GM13977 (cell line): ENCODE measurements at regions not wholly inside any gene's neighbourhood (a gene's known extent, or its start where the extent isn't known, plus 50 kb on each side); places are given as distances from the start of the nearest gene placed in this dataset.

Experiments used
- DNase-seq: peaks from one replicate; pipeline ENCODE4 v3.0.0; 2012; ENCODE audit warnings: low spot score
- CTCF ChIP-seq: IDR thresholded peaks from 2 replicates; pipeline ENCODE4 v1.5.1; 2012; ENCODE audit warnings: mild to moderate bottlenecking, control low read depth; ENCODE audit not compliant: insufficient read depth; ENCODE audit errors: extremely low read depth, missing control alignments
- in situ Hi-C: fragments of 300-500 bp; cut with MboI; formaldehyde crosslinking; loops from one replicate; pipeline ENCODE4 v1.12.0; 2022; ENCODE audit warnings: low sequenced_read_pairs, low pct_unique_long_range_greater_than_20kb, mixed read lengths, inconsistent platforms; ENCODE audit not compliant: unreplicated experiment

DNA sequence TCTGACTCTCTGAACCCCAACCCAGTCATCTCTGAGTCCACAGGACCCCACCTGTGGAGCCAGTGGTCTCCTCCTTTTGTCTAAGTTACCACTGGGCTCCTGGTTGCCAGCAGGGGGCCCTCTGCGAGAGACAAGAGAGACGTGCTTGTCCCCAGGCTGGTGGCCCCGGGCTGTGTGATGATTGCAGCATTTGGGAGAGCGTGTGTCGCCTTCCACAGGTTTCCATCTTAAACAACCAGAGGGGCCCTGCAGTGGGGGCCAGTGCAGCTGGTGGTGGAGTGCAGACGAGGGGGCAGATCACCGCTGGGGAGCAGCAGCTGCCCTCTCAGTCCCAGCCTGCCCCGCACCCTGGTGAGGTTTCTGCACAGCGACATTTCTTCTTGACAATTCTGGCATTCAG lies 122.4 kb upstream of the PPP2R2D start:
- DNase-seq, result no peak
- TF ChIP-seq CTCF, result no peak
- in situ Hi-C loops, result no loop called here

DNA sequence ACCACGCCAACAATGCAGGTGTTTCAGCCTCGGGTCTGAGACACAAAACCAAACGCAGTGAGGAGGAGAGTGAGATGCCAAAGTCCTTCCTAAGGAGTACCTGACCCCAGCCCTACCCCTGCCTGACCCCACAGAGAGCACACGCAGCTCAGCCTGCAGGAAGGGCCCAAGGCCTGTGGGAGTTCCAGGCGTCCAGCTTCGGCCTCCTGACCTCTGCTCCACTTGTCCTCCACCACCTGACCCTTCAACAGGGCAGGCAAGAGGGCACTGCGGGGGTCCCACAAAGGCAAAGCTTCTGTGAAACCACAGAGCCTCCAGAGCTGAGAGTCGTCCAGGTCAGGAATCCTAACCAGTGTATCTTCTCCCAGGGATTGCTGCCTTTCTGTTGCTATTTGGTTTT lies 122.0 kb upstream of the PPP2R2D start:
- DNase-seq, result no peak
- no peak for TF ChIP-seq CTCF
- in situ Hi-C loops, result no loop called here

DNA sequence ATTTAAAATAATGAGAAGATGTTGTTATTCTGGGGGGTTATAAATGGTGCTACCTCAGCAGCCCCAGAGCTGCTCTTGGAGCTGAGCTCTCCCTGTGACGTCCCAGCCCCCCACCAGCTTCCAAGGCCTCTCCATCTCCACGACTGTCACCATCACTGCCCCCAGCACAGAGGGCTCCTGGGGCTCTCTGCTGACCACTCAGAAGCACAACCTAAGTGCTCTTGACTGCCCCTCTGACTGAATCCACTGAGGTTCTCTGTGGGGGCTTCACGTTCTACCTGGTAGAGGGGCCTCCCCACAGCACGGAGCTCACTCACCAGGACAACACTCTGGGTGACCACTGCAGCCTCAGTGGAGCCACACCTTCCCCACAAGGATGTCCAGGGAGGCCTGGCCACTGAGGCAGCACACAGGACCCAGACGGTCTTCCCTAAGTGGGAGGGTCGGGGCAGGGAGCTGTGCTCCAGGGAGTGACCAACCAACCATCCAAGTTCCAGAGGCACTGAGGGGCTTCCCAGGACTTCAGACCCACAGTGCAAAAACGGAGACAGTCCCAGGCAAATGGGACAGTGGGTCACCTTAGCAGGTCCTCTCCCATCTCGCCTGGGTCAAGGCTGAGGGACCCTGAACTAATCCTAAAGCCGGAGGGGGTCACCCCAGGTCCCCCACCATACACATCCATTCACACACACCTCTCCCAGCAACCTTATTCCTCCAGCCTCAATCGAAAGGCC lies 121.0 kb upstream of the PPP2R2D start:
- in situ Hi-C loops, result no loop called here
- no peak for TF ChIP-seq CTCF
- no peak for DNase-seq

DNA sequence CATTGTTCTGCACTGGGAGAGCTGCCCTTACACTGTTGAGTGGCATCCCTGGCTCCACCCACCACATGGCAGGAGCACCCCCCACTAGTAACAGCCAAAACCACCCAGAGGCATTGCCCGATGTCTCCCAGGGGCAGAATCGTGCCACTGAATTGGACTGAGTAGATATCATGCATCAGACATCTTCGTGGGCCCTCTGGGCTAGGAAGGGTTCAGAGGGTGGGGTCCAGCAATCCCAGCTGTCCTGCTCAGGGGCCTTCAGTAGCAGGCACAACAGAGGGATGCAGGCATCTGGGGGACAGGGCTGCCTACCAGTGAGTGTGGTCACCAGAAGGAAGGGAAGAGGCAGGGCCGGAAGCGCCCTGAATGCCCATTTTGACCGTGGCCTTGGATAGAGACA lies 119.7 kb upstream of the PPP2R2D start:
- TF ChIP-seq CTCF, result no peak
- in situ Hi-C loops, result no loop called here
- DNase-seq, result no peak

DNA sequence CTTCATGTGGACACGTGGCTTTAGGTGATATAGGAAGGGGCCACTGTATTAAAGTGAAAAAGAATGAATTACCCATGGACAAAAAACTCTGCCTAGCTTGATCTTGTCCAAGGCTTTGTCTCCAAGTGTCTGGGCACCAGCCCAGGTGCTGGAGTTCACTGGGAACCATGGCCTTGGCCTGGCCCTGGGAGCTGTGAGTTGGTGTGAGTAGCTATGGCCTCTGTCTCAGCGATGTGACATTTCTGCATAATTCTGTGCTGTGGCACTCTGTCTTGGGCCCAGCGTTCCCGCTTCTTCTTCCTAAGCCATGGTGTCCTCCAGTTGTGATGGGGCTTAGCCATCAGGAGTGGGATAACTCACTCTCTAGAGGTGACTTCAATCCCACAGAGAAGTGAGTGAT lies 119.0 kb upstream of the PPP2R2D start:
- TF ChIP-seq CTCF, result no peak
- in situ Hi-C loops, result no loop called here
- no peak for DNase-seq

DNA sequence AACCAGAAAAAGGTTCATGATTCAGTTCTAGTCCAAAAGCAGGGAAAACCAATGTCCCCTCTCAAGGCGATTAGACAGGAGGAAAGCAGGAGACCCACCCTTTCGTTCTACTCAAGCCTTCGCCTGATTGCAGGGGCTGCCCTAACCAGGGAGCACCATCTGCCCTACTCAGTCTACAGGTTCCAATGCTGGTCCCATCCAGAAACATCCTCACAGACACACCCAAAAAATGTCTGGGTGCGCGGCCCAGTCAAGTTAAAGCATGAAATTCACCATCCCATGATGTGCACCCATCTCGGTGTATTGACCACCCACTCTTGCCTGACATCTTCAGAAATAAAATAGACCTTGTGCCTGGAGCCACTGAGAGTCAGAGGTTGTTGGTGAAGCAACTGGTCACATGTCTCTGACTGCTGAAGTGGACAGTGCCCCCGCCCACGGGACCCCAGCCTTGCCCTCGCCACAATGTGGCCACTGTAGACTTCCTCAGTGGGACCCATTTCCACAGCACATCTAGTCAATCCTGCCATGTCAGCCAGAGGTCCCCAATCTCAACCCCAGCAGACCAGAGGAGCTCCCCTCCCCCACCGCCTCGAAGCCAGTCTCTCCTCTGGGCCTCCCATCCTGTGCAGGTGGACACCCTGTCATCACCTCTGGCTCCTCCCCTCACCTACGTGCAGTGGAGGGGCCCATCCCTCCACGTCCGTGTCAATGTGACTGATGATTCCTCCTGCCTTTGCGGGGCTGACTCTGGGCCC lies 116.3 kb upstream of the PPP2R2D start:
- in situ Hi-C loops, result no loop called here
- no peak for DNase-seq
- no peak for TF ChIP-seq CTCF

GRCh38 chr10:131785121-131785460 lies 115.7 kb upstream of the PPP2R2D start:
- DNase-seq, result no peak
- in situ Hi-C loops, result no loop called here
- no peak for TF ChIP-seq CTCF
